HepG2 (cell line): ENCODE measurements at regions not wholly inside any gene's neighbourhood (a gene's known extent, or its start where the extent isn't known, plus 50 kb on each side); places are given as distances from the start of the nearest gene placed in this dataset.

ENCODE experiments used
- ATAC-seq: fragments of 200-7000 bp; cut with Tn5 transposase; 3 replicates; pipeline ENCODE4 v1.9.1; 2020; ENCODE audit warnings: mild to moderate bottlenecking, moderate library complexity
- BruUV-seq: library from RNA; stranded (reverse); fragments of 400-500 nt; replicated peaks from 2 replicates; lab custom pipeline; 2021; lab: Mats Ljungman, UMichigan
- CTCF ChIA-PET: fragments of 300-600 bp; formaldehyde crosslinking; extraction: SDS; loops from one replicate; lab custom pipeline; 2021; ENCODE audit warnings: low total read pairs, inconsistent platforms, low intra/inter-chr PET ratio; lab: Yijun Ruan, JAX
- POLR2A ChIA-PET: fragments of 350-600 bp; sonication (Branson Sonifier 250); formaldehyde crosslinking; loops from one replicate; lab custom pipeline; 2020; ENCODE audit warnings: antibody characterized with exemption, inconsistent platforms; lab: Yijun Ruan, JAX
- DNase-seq: peaks from one replicate; pipeline ENCODE4 v3.0.0-alpha.2; 2015; ENCODE audit warnings: low spot score
- FAIRE-seq: peaks from 3 replicates; lab custom pipeline; 2011; peaks lifted over from hg19 to GRCh38; lab: Jason Lieb, UNC
- H2AFZ ChIP-seq: one replicate; pipeline ENCODE4 v1.6.1; 2011; ENCODE audit warnings: low read length, inconsistent platforms
- H3K27ac ChIP-seq: fragments of 300-600 bp; 3 replicates; pipeline ENCODE4 v1.8.0; 2011; ENCODE audit warnings: mixed run types, mild to moderate bottlenecking, mixed read lengths, low read length, inconsistent platforms; ENCODE audit not compliant: insufficient read depth; ENCODE audit errors: extremely low read length
- H3K27me3 ChIP-seq, 2 experiments: fragments of 200-600 bp in 1 of 2; 2 replicates in 1 of 2; 3 replicates in 1 of 2; pipeline versions ENCODE4 v1.6.0 to v1.8.0; 2011; ENCODE audit warnings: low read length in 2 of 2, mild to moderate bottlenecking in 2 of 2, moderate library complexity in 2 of 2, inconsistent platforms in 1 of 2; ENCODE audit not compliant: insufficient read depth in 2 of 2, control insufficient read depth in 1 of 2
- H3K36me3 ChIP-seq, 2 experiments: fragments of 200-600 bp in 1 of 2; replicated peaks in 1 of 2; 2 replicates in 1 of 2; 3 replicates in 1 of 2; pipeline versions ENCODE4 v1.5.1 to v1.8.0; 2011; ENCODE audit warnings: low read length in 2 of 2, inconsistent platforms in 1 of 2; ENCODE audit not compliant: insufficient read depth in 2 of 2, control insufficient read depth in 1 of 2
- H3K4me1 ChIP-seq: 2 replicates; pipeline ENCODE4 v1.5.1; 2012; ENCODE audit warnings: low read length, inconsistent platforms; ENCODE audit not compliant: insufficient read depth
- H3K4me2 ChIP-seq: 2 replicates; pipeline ENCODE4 v1.6.0; 2011; ENCODE audit warnings: low read depth, low read length, inconsistent platforms
- H3K4me3 ChIP-seq, 3 experiments: fragments of 200-600 bp in 1 of 3; sonication (generic), shearing (Covaris generic) in 1 of 3; replicated peaks in 1 of 3; 2 replicates each; pipeline ENCODE4 v1.5.1; 2011 to 2016; ENCODE audit warnings: low read length in 3 of 3, inconsistent platforms in 2 of 3, low read depth in 2 of 3, mild to moderate bottlenecking in 2 of 3, control low read depth in 1 of 3, mixed read lengths in 1 of 3; ENCODE audit not compliant: insufficient read depth in 1 of 3
- H3K79me2 ChIP-seq: one replicate; pipeline ENCODE4 v1.6.1; 2011; ENCODE audit warnings: low read length, inconsistent platforms; ENCODE audit not compliant: insufficient read depth
- H3K9ac ChIP-seq: 2 replicates; pipeline ENCODE4 v1.6.0; 2011; ENCODE audit warnings: mild to moderate bottlenecking, low read depth, low read length, inconsistent platforms; ENCODE audit not compliant: insufficient read depth
- H3K9me3 ChIP-seq: 2 replicates; pipeline ENCODE4 v1.5.1; 2012; ENCODE audit warnings: mild to moderate bottlenecking, low read length
- H4K20me1 ChIP-seq: 2 replicates; pipeline ENCODE4 v1.6.0; 2011; ENCODE audit warnings: inconsistent platforms, mild to moderate bottlenecking, low read length, moderate library complexity; ENCODE audit not compliant: insufficient read depth
- AGO2 ChIP-seq: fragments of 200-400 bp; formaldehyde crosslinking; optimal IDR thresholded peaks from 2 replicates; pipeline ENCODE3; 2017; ENCODE audit warnings: mild to moderate bottlenecking, low read depth, low read length, moderate library complexity
- DNMT1 ChIP-seq: sonication (generic); formaldehyde crosslinking; IDR thresholded peaks from 2 replicates; pipeline ENCODE4 v1.5.1; 2020; ENCODE audit warnings: mild to moderate bottlenecking, missing genetic modification reagents
- FOSL2 ChIP-seq: sonication (generic); formaldehyde crosslinking; IDR thresholded peaks from 2 replicates; pipeline ENCODE4 v1.4.0; 2020; ENCODE audit warnings: missing genetic modification reagents
- KDM2A ChIP-seq: sonication (generic); formaldehyde crosslinking; IDR thresholded peaks from 2 replicates; pipeline ENCODE4 v1.4.0; 2020; ENCODE audit warnings: low read depth, missing genetic modification reagents, borderline replicate concordance
- KLF11 ChIP-seq: IDR thresholded peaks from 2 replicates; pipeline ENCODE4 v1.6.1; 2016; ENCODE audit warnings: missing compliant biosample characterization
- SP4 ChIP-seq: sonication (generic); formaldehyde crosslinking; IDR thresholded peaks from 2 replicates; pipeline ENCODE4 v1.8.1; 2023; ENCODE audit warnings: mild to moderate bottlenecking, missing genetic modification reagents
- ZFP36 ChIP-seq: fragments of 150-350 bp; IDR thresholded peaks from 2 replicates; pipeline ENCODE4 v1.6.1; 2018; ENCODE audit warnings: borderline replicate concordance, low read length, low read depth; ENCODE audit not compliant: partially characterized antibody
- ZMAT3 ChIP-seq: sonication (generic); formaldehyde crosslinking; conservative IDR thresholded peaks from 2 replicates; pipeline ENCODE4 v1.7.0; 2021; ENCODE audit warnings: missing genetic modification reagents
- ZNF20 ChIP-seq: sonication (generic); formaldehyde crosslinking; IDR thresholded peaks from 2 replicates; pipeline ENCODE4 v1.4.0; 2020; ENCODE audit warnings: mild to moderate bottlenecking, moderate library complexity, missing genetic modification reagents
- ZNF207 ChIP-seq: fragments of 450-650 bp; IDR thresholded peaks from 2 replicates; pipeline ENCODE4 v1.6.1; 2016; ENCODE audit warnings: antibody characterized with exemption, borderline replicate concordance
- ZNF225 ChIP-seq: sonication (generic); formaldehyde crosslinking; IDR thresholded peaks from 2 replicates; pipeline ENCODE4 v1.4.0; 2020; ENCODE audit warnings: mild to moderate bottlenecking, missing genetic modification reagents
- ZNF343 ChIP-seq: sonication (generic); formaldehyde crosslinking; IDR thresholded peaks from 2 replicates; pipeline ENCODE4 v1.4.0; 2020; ENCODE audit warnings: mild to moderate bottlenecking, missing genetic modification reagents
- ZNF629 ChIP-seq: sonication (generic); formaldehyde crosslinking; conservative IDR thresholded peaks from 2 replicates; pipeline ENCODE4 v1.5.0; 2020; ENCODE audit warnings: missing genetic modification reagents
- ZNF773 ChIP-seq: sonication (generic); formaldehyde crosslinking; IDR thresholded peaks from 2 replicates; pipeline ENCODE4 v1.4.0; 2020; ENCODE audit warnings: missing genetic modification reagents, borderline replicate concordance
- ZNF839 ChIP-seq: sonication (generic); formaldehyde crosslinking; IDR thresholded peaks from 2 replicates; pipeline ENCODE4 v1.4.0; 2020; ENCODE audit warnings: missing genetic modification reagents, mild to moderate bottlenecking, borderline replicate concordance
- ZSCAN31 ChIP-seq: sonication (generic); formaldehyde crosslinking; IDR thresholded peaks from 2 replicates; pipeline ENCODE4 v1.5.0; 2020; ENCODE audit warnings: low read depth, mild to moderate bottlenecking, missing genetic modification reagents
- WGBS: methylation state at CpG from one replicate; pipeline ENCODE4 v1.1.6; 2017; ENCODE audit warnings: low lambda C conversion rate; 5-methylcytosine and 5-hydroxymethylcytosine counted together
- in situ Hi-C: cut with HindIII; loops from 2 replicates; pipeline ENCODE4 v1.10.0; 2017; ENCODE audit warnings: low pct_unique_long_range_greater_than_20kb; ENCODE audit not compliant: extremely low pct_ligation_motif_present
- intact Hi-C: fragments of 100-400 bp; cut with micrococcal nuclease; formaldehyde crosslinking; loops from one replicate; pipeline ENCODE4 v1.10.0; 2022; ENCODE audit not compliant: unreplicated experiment
- TF ChIP-seq, protein P1 (sequence below): IDR thresholded peaks from 2 replicates; pipeline ENCODE4 v1.6.1; 2016
- TF ChIP-seq, protein P2 (sequence below): sonication (generic); formaldehyde crosslinking; IDR thresholded peaks from 2 replicates; pipeline ENCODE4 v1.4.0; 2020; ENCODE audit warnings: missing genetic modification reagents, low read depth, mild to moderate bottlenecking, borderline replicate concordance

GRCh38 chr3:44030285-44030684, 211.4 kb upstream of the TOPAZ1 start:
- CTCF ChIA-PET: no interaction called here
- Histone ChIP-seq H3K9me3 (no peaks in the 10 kb centered on the region), H4K20me1 (no peaks in the 10 kb centered on the region), H3K4me2 (no peak overlapping the region), H3K79me2 (no peaks in the 10 kb centered on the region), H2AFZ (no peak overlapping the region), H3K36me3 (no peaks in the 10 kb centered on the region), H3K4me3 (no peak overlapping the region), H3K27ac (no peak overlapping the region), H3K4me1 (no peaks in the 10 kb centered on the region), H3K27me3 (peaks cover 1 to 29% of the 10 kb centered on the region in 2 experiments; a peak in 3 of 5 replicates), H3K9ac (no peak overlapping the region)
- ATAC-seq (no peak), FAIRE-seq (no peak), DNase-seq (no peak)
- TF ChIP-seq FOSL2 (no peak), ZNF629 (CRISPR knock-in tag) (no peak), AGO2 (no peak)
- intact Hi-C loops: no loop called here
- no TSS peak for BruUV-seq
- in situ Hi-C loops: no loop called here
- POLR2A ChIA-PET: no interaction called here
- 15% methylated on average over 7 of the region's 7 CpGs for WGBS

DNA sequence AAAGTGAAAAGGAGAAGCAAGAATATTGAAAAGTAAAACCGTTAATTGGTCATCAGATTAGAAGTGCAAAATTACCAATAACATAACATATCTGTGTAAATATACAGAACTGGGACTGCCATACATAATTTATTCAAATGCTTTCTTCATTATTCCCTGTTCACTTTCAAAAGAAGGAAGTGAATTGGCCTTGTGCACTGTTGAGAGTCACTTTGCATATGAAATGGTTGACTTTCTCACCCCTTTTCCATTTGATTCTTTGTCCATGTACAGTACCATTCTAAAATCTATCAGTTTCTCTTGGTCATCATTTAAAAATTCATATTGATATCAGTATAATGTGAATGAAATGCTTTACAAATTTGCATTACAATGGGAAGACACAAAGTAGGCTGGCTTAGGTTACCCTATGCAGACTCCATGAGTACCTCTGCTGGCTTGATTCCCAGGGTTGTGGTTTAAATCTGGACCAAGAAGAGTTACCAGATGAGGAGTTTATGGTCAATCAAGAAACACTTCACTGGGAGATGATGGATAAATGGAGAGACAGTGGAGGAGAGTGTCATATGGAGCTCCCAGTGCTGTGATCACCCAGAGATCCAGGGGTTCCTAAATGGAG, 210.9 kb upstream of the TOPAZ1 start:
- intact Hi-C loops: no loop called here
- ATAC-seq (no peak), FAIRE-seq (no peak), DNase-seq (no peak)
- no peaks in the 10 kb centered on the region for H3K9me3 ChIP-seq
- in situ Hi-C loops: no loop called here
- H3K9ac ChIP-seq: no peak overlapping the region
- H3K27me3 ChIP-seq: peaks cover 1 to 29% of the 10 kb centered on the region in 2 experiments; a peak in 3 of 5 replicates
- ChIA-PET CTCF (no interaction called here), POLR2A (no interaction called here)
- no peaks in the 10 kb centered on the region for H3K4me1 ChIP-seq
- H4K20me1 ChIP-seq: no peaks in the 10 kb centered on the region
- H3K4me3 ChIP-seq: no peak overlapping the region
- H2AFZ ChIP-seq: no peak overlapping the region
- no TSS peak for BruUV-seq
- WGBS: 2% methylated on average over 1 of the region's 1 CpG
- no peaks in the 10 kb centered on the region for H3K79me2 ChIP-seq
- no peak overlapping the region for H3K27ac ChIP-seq
- no peaks in the 10 kb centered on the region for H3K36me3 ChIP-seq
- H3K4me2 ChIP-seq: no peak overlapping the region
- TF ChIP-seq ZNF839 (CRISPR knock-in tag): no peak
- no peak for TF ChIP-seq SP4 (CRISPR knock-in tag)
- TF ChIP-seq ZMAT3 (CRISPR knock-in tag): no peak
- TF ChIP-seq ZNF20 (CRISPR knock-in tag): no peak
- TF ChIP-seq, protein P1, sequence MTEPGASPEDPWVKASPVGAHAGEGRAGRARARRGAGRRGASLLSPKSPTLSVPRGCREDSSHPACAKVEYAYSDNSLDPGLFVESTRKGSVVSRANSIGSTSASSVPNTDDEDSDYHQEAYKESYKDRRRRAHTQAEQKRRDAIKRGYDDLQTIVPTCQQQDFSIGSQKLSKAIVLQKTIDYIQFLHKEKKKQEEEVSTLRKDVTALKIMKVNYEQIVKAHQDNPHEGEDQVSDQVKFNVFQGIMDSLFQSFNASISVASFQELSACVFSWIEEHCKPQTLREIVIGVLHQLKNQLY (CRISPR knock-in tag): no peak
- no peak for TF ChIP-seq ZNF773 (CRISPR knock-in tag)
- TF ChIP-seq ZNF343: no peak
- TF ChIP-seq KDM2A (CRISPR knock-in tag): no peak
- TF ChIP-seq KLF11 (CRISPR knock-in tag): no peak
- TF ChIP-seq ZFP36: no peak
- TF ChIP-seq ZNF225 (CRISPR knock-in tag): no peak
- no peak for TF ChIP-seq ZNF207
- TF ChIP-seq, protein P2, sequence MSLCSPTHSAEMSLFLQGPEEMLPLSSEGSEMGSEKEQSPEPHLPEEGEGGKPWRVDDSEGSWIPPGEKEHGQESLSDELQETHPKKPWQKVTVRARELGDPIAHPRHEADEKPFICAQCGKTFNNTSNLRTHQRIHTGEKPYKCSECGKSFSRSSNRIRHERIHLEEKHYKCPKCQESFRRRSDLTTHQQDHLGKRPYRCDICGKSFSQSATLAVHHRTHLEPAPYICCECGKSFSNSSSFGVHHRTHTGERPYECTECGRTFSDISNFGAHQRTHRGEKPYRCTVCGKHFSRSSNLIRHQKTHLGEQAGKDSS (CRISPR knock-in tag): no peak
- TF ChIP-seq DNMT1 (CRISPR knock-in tag): no peak
- TF ChIP-seq ZSCAN31 (CRISPR knock-in tag): no peak
